Ishikawa (cell line): ENCODE measurements at regions not wholly inside any gene's neighbourhood (a gene's known extent, or its start where the extent isn't known, plus 50 kb on each side); places are given as distances from the start of the nearest gene placed in this dataset.

Source experiments
- CEBPB ChIP-seq: IDR thresholded peaks from 2 replicates; pipeline ENCODE4 v1.6.1; 2012
- CREB1 ChIP-seq: IDR thresholded peaks from 2 replicates; pipeline ENCODE4 v1.6.1; 2012; ENCODE audit warnings: low read depth
- EGR1 ChIP-seq: IDR thresholded peaks from 2 replicates; pipeline ENCODE4 v1.6.1; 2012
- EP300 ChIP-seq: IDR thresholded peaks from 2 replicates; pipeline ENCODE4 v1.6.1; 2012; ENCODE audit warnings: borderline replicate concordance
- FOXM1 ChIP-seq: IDR thresholded peaks from 2 replicates; pipeline ENCODE4 v1.6.1; 2012; ENCODE audit warnings: low read depth, borderline replicate concordance
- NFIC ChIP-seq: IDR thresholded peaks from 2 replicates; pipeline ENCODE4 v1.6.1; 2012
- RAD21 ChIP-seq: IDR thresholded peaks from 2 replicates; pipeline ENCODE4 v1.6.1; 2012; ENCODE audit warnings: low read depth
- TAF1 ChIP-seq: IDR thresholded peaks from 2 replicates; pipeline ENCODE4 v1.6.1; 2012; ENCODE audit warnings: low read depth, mild to moderate bottlenecking
- TCF12 ChIP-seq: IDR thresholded peaks from 2 replicates; pipeline ENCODE4 v1.6.1; 2012; ENCODE audit warnings: low read depth
- TEAD4 ChIP-seq: IDR thresholded peaks from 2 replicates; pipeline ENCODE4 v1.6.1; 2012
- YY1 ChIP-seq: IDR thresholded peaks from 2 replicates; pipeline ENCODE4 v1.6.1; 2012; ENCODE audit warnings: low read depth
- ZBTB7A ChIP-seq: IDR thresholded peaks from 2 replicates; pipeline ENCODE4 v1.6.1; 2012; ENCODE audit warnings: low read depth
- TF ChIP-seq, protein P1 (sequence below): IDR thresholded peaks from 2 replicates; pipeline ENCODE4 v1.6.1; 2012
- TF ChIP-seq, protein P2 (sequence below): IDR thresholded peaks from 2 replicates; pipeline ENCODE4 v1.6.1; 2012; ENCODE audit warnings: low read depth, mild to moderate bottlenecking
- TF ChIP-seq, protein P3 (sequence below): IDR thresholded peaks from 2 replicates; pipeline ENCODE4 v1.6.1; 2012

DNA sequence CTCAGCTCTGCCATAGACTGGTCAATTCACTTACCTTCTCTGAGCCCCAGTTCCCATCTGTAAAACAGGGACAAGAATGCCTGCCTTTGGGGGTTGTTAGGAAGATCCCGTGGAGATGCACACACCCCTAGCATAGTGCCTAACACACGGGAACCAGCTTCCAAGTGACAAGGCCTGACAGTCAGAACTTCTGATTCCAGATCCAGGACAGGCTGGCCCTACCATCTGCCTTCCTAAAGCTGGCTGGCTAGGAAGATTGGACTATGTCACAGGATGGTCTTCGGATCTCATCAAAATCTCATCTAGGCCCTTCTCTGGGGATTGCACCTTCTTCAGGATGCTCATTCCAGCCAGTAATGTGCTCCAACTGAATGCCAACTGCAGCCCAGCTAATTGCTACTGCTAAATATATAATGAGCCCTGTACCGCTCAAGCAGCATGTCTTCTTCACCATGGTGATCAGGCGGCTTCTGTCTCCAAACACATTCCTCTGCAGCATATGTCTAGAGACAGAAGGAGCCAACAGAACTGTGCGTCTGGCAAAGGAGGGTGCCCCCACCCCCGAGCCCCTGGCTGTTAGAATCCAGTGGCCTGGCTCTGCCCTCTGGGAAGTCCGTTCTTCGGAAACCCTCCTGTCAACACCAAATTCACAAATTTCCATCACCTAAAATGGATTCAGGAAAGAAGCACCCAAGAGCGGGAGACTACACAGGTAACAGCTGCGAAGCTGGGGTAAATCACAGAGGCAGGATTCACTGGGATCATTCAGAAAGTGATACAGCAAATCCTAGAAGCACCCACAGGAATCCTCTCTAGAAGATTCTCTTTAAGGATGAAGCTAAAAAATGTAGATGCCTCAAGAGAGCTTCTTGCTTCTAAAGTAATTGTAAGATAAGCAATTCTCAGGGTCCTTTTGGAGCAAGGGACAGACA, 142.1 kb upstream of the EEPD1 start:
- TF ChIP-seq TCF12: no peak
- TF ChIP-seq TAF1: no peak
- no peak for TF ChIP-seq TEAD4
- no peak for TF ChIP-seq EGR1
- no peak for TF ChIP-seq EP300

DNA sequence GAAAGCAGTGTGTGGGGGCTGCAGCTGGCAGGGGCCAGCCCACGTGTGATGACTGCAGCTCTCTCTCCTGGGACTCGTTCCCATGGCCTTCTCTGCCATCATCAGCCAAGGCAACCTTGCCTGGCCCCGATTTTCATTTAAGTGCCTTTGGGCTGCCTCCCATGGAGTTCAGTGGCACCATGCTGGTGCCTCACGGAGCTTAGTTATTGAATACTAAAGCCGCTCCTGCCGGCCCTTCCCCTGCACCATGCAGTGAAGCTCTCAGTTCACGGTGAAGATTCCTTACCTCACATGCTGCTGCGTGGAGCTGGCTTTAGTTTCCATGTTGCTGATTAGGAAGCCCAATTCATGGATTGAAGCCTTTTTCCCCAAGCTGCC, 141.5 kb upstream of the EEPD1 start:
- TF ChIP-seq TEAD4: no peak
- TF ChIP-seq ZBTB7A: no peak
- no peak for TF ChIP-seq TAF1
- no peak for TF ChIP-seq EP300
- TF ChIP-seq, protein P1, sequence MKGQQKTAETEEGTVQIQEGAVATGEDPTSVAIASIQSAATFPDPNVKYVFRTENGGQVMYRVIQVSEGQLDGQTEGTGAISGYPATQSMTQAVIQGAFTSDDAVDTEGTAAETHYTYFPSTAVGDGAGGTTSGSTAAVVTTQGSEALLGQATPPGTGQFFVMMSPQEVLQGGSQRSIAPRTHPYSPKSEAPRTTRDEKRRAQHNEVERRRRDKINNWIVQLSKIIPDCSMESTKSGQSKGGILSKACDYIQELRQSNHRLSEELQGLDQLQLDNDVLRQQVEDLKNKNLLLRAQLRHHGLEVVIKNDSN: no peak
- no peak for TF ChIP-seq TCF12
- TF ChIP-seq NFIC: no peak
- TF ChIP-seq YY1: no peak
- no peak for TF ChIP-seq FOXM1
- no peak for TF ChIP-seq CEBPB
- TF ChIP-seq, protein P2, sequence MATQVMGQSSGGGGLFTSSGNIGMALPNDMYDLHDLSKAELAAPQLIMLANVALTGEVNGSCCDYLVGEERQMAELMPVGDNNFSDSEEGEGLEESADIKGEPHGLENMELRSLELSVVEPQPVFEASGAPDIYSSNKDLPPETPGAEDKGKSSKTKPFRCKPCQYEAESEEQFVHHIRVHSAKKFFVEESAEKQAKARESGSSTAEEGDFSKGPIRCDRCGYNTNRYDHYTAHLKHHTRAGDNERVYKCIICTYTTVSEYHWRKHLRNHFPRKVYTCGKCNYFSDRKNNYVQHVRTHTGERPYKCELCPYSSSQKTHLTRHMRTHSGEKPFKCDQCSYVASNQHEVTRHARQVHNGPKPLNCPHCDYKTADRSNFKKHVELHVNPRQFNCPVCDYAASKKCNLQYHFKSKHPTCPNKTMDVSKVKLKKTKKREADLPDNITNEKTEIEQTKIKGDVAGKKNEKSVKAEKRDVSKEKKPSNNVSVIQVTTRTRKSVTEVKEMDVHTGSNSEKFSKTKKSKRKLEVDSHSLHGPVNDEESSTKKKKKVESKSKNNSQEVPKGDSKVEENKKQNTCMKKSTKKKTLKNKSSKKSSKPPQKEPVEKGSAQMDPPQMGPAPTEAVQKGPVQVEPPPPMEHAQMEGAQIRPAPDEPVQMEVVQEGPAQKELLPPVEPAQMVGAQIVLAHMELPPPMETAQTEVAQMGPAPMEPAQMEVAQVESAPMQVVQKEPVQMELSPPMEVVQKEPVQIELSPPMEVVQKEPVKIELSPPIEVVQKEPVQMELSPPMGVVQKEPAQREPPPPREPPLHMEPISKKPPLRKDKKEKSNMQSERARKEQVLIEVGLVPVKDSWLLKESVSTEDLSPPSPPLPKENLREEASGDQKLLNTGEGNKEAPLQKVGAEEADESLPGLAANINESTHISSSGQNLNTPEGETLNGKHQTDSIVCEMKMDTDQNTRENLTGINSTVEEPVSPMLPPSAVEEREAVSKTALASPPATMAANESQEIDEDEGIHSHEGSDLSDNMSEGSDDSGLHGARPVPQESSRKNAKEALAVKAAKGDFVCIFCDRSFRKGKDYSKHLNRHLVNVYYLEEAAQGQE: no peak
- no peak for TF ChIP-seq EGR1
- TF ChIP-seq, protein P3, sequence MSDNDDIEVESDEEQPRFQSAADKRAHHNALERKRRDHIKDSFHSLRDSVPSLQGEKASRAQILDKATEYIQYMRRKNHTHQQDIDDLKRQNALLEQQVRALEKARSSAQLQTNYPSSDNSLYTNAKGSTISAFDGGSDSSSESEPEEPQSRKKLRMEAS: no peak
- no peak for TF ChIP-seq RAD21
- no peak for TF ChIP-seq CREB1

DNA sequence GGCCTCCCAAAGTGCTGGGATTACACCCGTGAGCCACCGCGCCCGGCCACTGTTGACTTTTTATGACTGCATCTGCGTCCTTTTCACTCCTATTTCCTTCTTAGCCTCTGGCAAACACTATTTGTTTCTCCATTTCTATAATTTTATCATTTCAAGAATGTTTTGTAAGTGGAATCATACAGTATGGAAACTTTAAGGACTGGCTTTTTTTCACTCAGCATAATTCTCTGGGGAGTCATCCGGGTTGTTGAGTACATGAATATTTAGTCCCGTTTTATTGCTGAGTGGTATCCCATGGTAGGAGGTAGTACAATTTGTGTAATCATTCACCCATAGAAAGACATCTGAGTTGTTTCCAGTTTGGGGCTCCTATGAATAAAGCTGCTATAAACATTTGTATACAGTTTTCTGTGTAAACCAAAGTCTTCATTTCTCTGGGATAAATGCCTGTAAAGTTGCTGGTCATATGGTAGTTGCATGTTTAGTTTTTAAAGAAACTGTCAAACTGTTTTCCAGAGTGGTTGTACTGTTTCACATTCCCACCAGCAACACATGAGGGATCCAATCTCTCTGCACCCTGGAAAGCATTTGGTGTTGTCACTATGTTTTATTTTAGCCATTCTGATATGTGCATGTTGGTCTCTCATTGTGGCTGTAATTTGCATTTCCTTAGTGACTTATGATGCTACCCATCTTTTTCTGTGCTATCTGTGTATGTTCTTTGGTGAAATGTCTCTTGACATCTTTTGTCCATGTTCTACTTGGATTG, 139.6 kb upstream of the EEPD1 start:
- no peak for TF ChIP-seq YY1
- TF ChIP-seq, protein P2: no peak
- TF ChIP-seq ZBTB7A: no peak
- TF ChIP-seq CREB1: no peak
- no peak for TF ChIP-seq RAD21
- no peak for TF ChIP-seq FOXM1
- TF ChIP-seq TAF1: no peak

DNA sequence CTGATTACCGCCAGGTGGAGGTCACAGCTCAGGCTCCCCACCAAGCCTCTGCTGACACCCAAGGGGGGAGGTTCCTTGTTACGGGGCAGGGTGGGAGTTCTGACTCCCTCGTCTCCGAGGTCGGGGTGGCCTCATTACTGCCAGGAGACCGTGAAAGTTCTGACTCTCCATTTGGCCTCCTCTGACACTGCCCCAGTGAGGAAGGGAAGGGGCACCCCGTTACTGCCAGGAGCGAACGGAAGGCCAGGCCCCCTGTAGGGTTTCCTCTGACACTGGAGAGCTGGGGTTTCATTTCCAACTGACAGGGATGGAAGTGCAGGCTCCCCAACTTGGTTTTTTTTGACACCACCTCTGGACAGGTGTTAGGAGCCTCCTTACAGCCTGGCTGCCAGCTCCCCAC, 138.1 kb upstream of the EEPD1 start:
- TF ChIP-seq FOXM1 (no peak), CEBPB (no peak), EP300 (no peak), EGR1 (no peak), ZBTB7A (no peak)
- TF ChIP-seq, protein P1: no peak
- TF ChIP-seq, protein P3: no peak

DNA sequence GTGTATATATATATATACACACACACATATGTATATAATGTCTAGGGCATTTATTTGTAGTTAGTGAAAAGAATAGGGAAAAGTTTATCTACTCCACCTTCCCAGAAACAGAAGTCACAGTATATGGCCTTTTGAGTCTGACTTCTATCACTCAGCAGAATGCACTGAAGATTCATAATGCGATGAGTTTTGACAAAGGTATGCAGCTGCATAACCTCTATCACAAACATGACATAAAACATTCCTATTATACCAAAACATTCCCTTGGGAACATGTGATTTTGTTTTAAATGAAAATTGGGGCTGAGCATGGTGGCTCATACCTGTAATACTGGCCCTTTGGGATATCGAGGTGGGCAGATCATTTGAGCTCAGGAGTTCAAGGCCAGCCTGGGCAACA, 137.3 kb upstream of the EEPD1 start:
- TF ChIP-seq NFIC: no peak

DNA sequence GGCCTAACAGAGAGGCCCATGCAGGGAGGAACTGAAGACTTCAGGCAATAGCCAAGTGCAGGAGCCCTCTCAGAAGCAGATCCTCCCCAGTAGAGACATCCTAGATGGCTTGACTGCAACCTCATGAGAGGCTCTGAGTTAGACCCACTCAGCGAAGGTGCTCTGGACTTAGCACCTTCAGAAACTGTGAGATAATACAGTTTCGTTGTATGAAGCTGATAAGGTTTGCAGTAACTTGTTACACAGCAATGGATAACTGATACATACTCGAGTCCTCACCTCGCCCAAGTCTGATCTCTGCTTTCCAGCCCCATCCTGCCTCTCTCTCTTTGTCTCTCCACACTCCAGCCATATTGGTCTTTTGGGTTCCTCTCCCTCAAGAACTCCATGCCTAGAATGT, 136.4 kb upstream of the EEPD1 start:
- TF ChIP-seq TAF1 (no peak), YY1 (no peak)

DNA sequence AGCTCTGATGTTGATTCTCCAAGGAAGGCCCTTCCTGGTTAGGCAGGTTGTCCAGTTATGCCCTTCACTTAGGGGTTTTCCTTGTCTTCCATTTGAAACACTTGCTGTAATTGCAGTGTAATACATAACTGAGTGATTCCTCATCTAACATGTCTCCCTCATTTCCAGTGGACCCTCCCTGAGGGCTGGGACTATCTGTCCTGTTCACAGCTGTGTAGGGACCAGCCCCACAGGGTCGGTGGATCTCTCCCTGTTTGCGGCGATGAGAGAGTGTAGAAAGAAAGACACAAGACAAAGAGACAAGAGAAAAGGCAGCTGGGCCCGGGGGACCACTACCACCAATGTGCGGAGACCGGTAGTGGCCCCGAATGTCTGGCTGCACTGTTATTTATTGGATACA, 135.9 kb upstream of the EEPD1 start:
- no peak for TF ChIP-seq EP300
